ENCODE measurements at regions not wholly inside any gene's neighbourhood (a gene's known extent, or its start where the extent isn't known, plus 50 kb on each side); places are given as distances from the start of the nearest gene placed in this dataset.

GRCh38 chr3:41101231-41101630, 98.1 kb upstream of the CTNNB1 start:
- ATAC-seq, result no peak
- Mint-ChIP-seq H3K9me3 (peaks cover 4% of the 10 kb centered on the region), H3K4me1 (ENCODE audit: low read depth in 2 of 2) (no peaks in the 10 kb centered on the region), H3K4me3 (no peak overlapping the region), H3K27me3 (peaks cover 4 to 9% of the 10 kb centered on the region in 2 donors), H3K27ac (no peak overlapping the region), H3K36me3 (no peaks in the 10 kb centered on the region)
- DNase-seq (ENCODE audit: low spot score), result no peak

- H3K4me1 Mint-ChIP-seq (ENCODE audit: low read depth in 2 of 2), result no peaks in the 10 kb centered on the region
- no peak overlapping the region for H3K27ac Mint-ChIP-seq
- H3K9me3 Mint-ChIP-seq, result peaks cover 4% of the 10 kb centered on the region
- no peaks in the 10 kb centered on the region for H3K36me3 Mint-ChIP-seq
- H3K4me3 Mint-ChIP-seq, result no peak overlapping the region
- no peak for ATAC-seq
- DNase-seq (ENCODE audit: low spot score), result no peak
- peaks cover 8 to 14% of the 10 kb centered on the region in 2 donors for H3K27me3 Mint-ChIP-seq
These were observed 97.2 kb upstream of the CTNNB1 start for GRCh38 chr3:41102053-41102556.

GRCh38 chr3:41102750-41103149, 96.6 kb upstream of the CTNNB1 start:
- Mint-ChIP-seq H3K4me3 (no peak overlapping the region), H3K4me1 (ENCODE audit: low read depth in 2 of 2) (no peaks in the 10 kb centered on the region), H3K27ac (no peak overlapping the region), H3K27me3 (peaks cover 10 to 19% of the 10 kb centered on the region in 2 donors), H3K36me3 (no peaks in the 10 kb centered on the region), H3K9me3 (peaks cover 4% of the 10 kb centered on the region)
- no peak for DNase-seq (ENCODE audit: low spot score)
- ATAC-seq, result no peak

- Mint-ChIP-seq H3K27me3 (peaks cover 9 to 19% of the 10 kb centered on the region in 2 donors), H3K27ac (no peak overlapping the region), H3K4me1 (ENCODE audit: low read depth in 2 of 2) (no peaks in the 10 kb centered on the region), H3K4me3 (no peak overlapping the region), H3K9me3 (peaks cover 3% of the 10 kb centered on the region), H3K36me3 (no peaks in the 10 kb centered on the region)
- peak; percentile 31 to 32 for ATAC-seq
- DNase-seq (ENCODE audit: low spot score), result no peak
These were observed 96.1 kb upstream of the CTNNB1 start for GRCh38 chr3:41103200-41103599.

GRCh38 chr3:41104147-41104546, 95.2 kb upstream of the CTNNB1 start:
- Mint-ChIP-seq H3K4me3 (no peak overlapping the region), H3K27me3 (peaks cover 6 to 20% of the 10 kb centered on the region in 2 donors), H3K27ac (no peak overlapping the region), H3K9me3 (no peaks in the 10 kb centered on the region), H3K4me1 (ENCODE audit: low read depth in 2 of 2) (no peaks in the 10 kb centered on the region), H3K36me3 (no peaks in the 10 kb centered on the region)
- ATAC-seq (no peak), DNase-seq (ENCODE audit: low spot score) (no peak)

- ATAC-seq (no peak), DNase-seq (ENCODE audit: low spot score) (no peak)
- peaks cover 9 to 20% of the 10 kb centered on the region in 2 donors for H3K27me3 Mint-ChIP-seq
- no peaks in the 10 kb centered on the region for H3K4me1 Mint-ChIP-seq (ENCODE audit: low read depth in 2 of 2)
- H3K4me3 Mint-ChIP-seq, result no peak overlapping the region
- no peaks in the 10 kb centered on the region for H3K9me3 Mint-ChIP-seq
- H3K27ac Mint-ChIP-seq, result no peak overlapping the region
- H3K36me3 Mint-ChIP-seq, result no peaks in the 10 kb centered on the region
These were observed 92.6 kb upstream of the CTNNB1 start for GRCh38 chr3:41106691-41107090.

- no peak for DNase-seq (ENCODE audit: low spot score)
- H3K27ac Mint-ChIP-seq, result no peak overlapping the region
- H3K27me3 Mint-ChIP-seq, result peaks cover 9 to 20% of the 10 kb centered on the region in 2 donors
- H3K9me3 Mint-ChIP-seq, result no peaks in the 10 kb centered on the region
- ATAC-seq, result no peak
- no peaks in the 10 kb centered on the region for H3K36me3 Mint-ChIP-seq
- H3K4me1 Mint-ChIP-seq (ENCODE audit: low read depth in 2 of 2), result no peaks in the 10 kb centered on the region
- H3K4me3 Mint-ChIP-seq, result no peak overlapping the region
These were observed 88.3 kb upstream of the CTNNB1 start for GRCh38 chr3:41111011-41111410.

- no peaks in the 10 kb centered on the region for H3K36me3 Mint-ChIP-seq
- H3K4me1 Mint-ChIP-seq (ENCODE audit: low read depth in 2 of 2), result peaks cover 6 to 7% of the 10 kb centered on the region in 2 donors
- DNase-seq (ENCODE audit: low spot score) (no peak), ATAC-seq (no peak)
- H3K27me3 Mint-ChIP-seq, result peaks cover 5 to 11% of the 10 kb centered on the region in 2 donors
- no peaks in the 10 kb centered on the region for H3K9me3 Mint-ChIP-seq
- no peak overlapping the region for H3K4me3 Mint-ChIP-seq
- no peak overlapping the region for H3K27ac Mint-ChIP-seq
These were observed 86.8 kb upstream of the CTNNB1 start for GRCh38 chr3:41112466-41112865.

- DNase-seq (ENCODE audit: low spot score) (no peak), ATAC-seq (no peak)
- Mint-ChIP-seq H3K4me1 (ENCODE audit: low read depth in 2 of 2) (peaks cover 22 to 23% of the 10 kb centered on the region in 2 donors), H3K27ac (peak overlapping the region in 1 of 2 donors; percentile 91), H3K9me3 (no peaks in the 10 kb centered on the region), H3K36me3 (no peaks in the 10 kb centered on the region), H3K27me3 (peaks cover 0 to 4% of the 10 kb centered on the region in 2 donors), H3K4me3 (no peak overlapping the region)
These were observed 84.2 kb upstream of the CTNNB1 start for GRCh38 chr3:41115069-41115468.

GRCh38 chr3:41116851-41117250, 82.5 kb upstream of the CTNNB1 start:
- no peaks in the 10 kb centered on the region for H3K27me3 Mint-ChIP-seq
- H3K4me3 Mint-ChIP-seq, result peak overlapping the region; percentile 73
- no peaks in the 10 kb centered on the region for H3K36me3 Mint-ChIP-seq
- H3K4me1 Mint-ChIP-seq (ENCODE audit: low read depth in 2 of 2), result peaks cover 22 to 23% of the 10 kb centered on the region in 2 donors
- peak overlapping the region; percentile 86 to 91 for H3K27ac Mint-ChIP-seq
- no peaks in the 10 kb centered on the region for H3K9me3 Mint-ChIP-seq
- ATAC-seq (no peak), DNase-seq (ENCODE audit: low spot score) (no peak)

GRCh38 chr3:41117398-41117870, 81.9 kb upstream of the CTNNB1 start:
- DNase-seq (ENCODE audit: low spot score), result peak; percentile 94
- Mint-ChIP-seq H3K27me3 (no peaks in the 10 kb centered on the region), H3K27ac (peak overlapping the region; percentile 86 to 91), H3K9me3 (no peaks in the 10 kb centered on the region), H3K36me3 (no peaks in the 10 kb centered on the region), H3K4me1 (ENCODE audit: low read depth in 2 of 2) (peaks cover 22 to 23% of the 10 kb centered on the region in 2 donors), H3K4me3 (peak overlapping the region; percentile 73)
- ATAC-seq, result peak; percentile 93 to 96

- DNase-seq (ENCODE audit: low spot score) (no peak), ATAC-seq (no peak)
- Mint-ChIP-seq H3K27ac (peak overlapping the region; percentile 86 to 91), H3K4me3 (peak overlapping the region; percentile 73), H3K4me1 (ENCODE audit: low read depth in 2 of 2) (peaks cover 22 to 23% of the 10 kb centered on the region in 2 donors), H3K27me3 (no peaks in the 10 kb centered on the region), H3K9me3 (no peaks in the 10 kb centered on the region), H3K36me3 (no peaks in the 10 kb centered on the region)
These were observed 80.6 kb upstream of the CTNNB1 start for GRCh38 chr3:41118461-41119390.

- no peak overlapping the region for H3K4me3 Mint-ChIP-seq
- H3K27ac Mint-ChIP-seq, result no peak overlapping the region
- peaks cover 22 to 23% of the 10 kb centered on the region in 2 donors for H3K4me1 Mint-ChIP-seq (ENCODE audit: low read depth in 2 of 2)
- peaks cover 6% of the 10 kb centered on the region for H3K36me3 Mint-ChIP-seq
- no peaks in the 10 kb centered on the region for H3K27me3 Mint-ChIP-seq
- H3K9me3 Mint-ChIP-seq, result peaks cover 4% of the 10 kb centered on the region
- DNase-seq (ENCODE audit: low spot score), result no peak
- no peak for ATAC-seq
These were observed 78.8 kb upstream of the CTNNB1 start for GRCh38 chr3:41120460-41120859.

- H3K9me3 Mint-ChIP-seq, result peaks cover 16% of the 10 kb centered on the region
- no peak overlapping the region for H3K4me3 Mint-ChIP-seq
- peaks cover 0 to 2% of the 10 kb centered on the region in 2 donors for H3K27me3 Mint-ChIP-seq
- peaks cover 27% of the 10 kb centered on the region for H3K36me3 Mint-ChIP-seq
- ATAC-seq, result no peak
- no peak for DNase-seq (ENCODE audit: low spot score)
- no peak overlapping the region for H3K27ac Mint-ChIP-seq
- no peaks in the 10 kb centered on the region for H3K4me1 Mint-ChIP-seq (ENCODE audit: low read depth in 2 of 2)
These were observed 74.0 kb upstream of the CTNNB1 start for GRCh38 chr3:41125258-41125657.

All from natural killer cell treated with Interleukin-12 subunit alpha and Interleukin-12 subunit beta and Interleukin-15 and Interleukin-18, amount 100 ng/mL, for 72 hours (primary cell).